Thoracic aorta (tissue), 2 donors: ENCODE measurements at regions not wholly inside any gene's neighbourhood (a gene's known extent, or its start where the extent isn't known, plus 50 kb on each side); places are given as distances from the start of the nearest gene placed in this dataset.

Experiments used
- ATAC-seq: fragments of 150-250 bp; one replicate; pipeline ENCODE4 v1.8.0; 2017; ENCODE audit warnings: low read depth; ENCODE audit not compliant: insufficient number of reproducible peaks, low FRiP score
- DNase-seq: peaks from one replicate; pipeline ENCODE4 v3.0.0-alpha.2; 2020; ENCODE audit warnings: low spot score
- H3K27ac ChIP-seq, 2 donors: fragments of 200-600 bp; sonication (generic); 1 replicate in 1 of 2; 2 replicates in 1 of 2; pipeline ENCODE4 v1.5.1; 2016; ENCODE audit warnings: mild to moderate bottlenecking in 2 of 2, moderate library complexity in 2 of 2
- H3K27me3 ChIP-seq: fragments of 200-600 bp; sonication (generic); replicated peaks from 2 replicates; pipeline ENCODE4 v1.6.0; 2016; ENCODE audit warnings: mild to moderate bottlenecking; ENCODE audit not compliant: insufficient read depth
- H3K36me3 ChIP-seq: fragments of 200-600 bp; sonication (generic); one replicate; pipeline ENCODE4 v1.5.1; 2016
- H3K4me1 ChIP-seq, 2 donors: fragments of 200-600 bp; sonication (generic); 1 replicate in 1 of 2; 2 replicates in 1 of 2; pipeline versions ENCODE4 v1.5.1 to v1.6.0; 2016; ENCODE audit warnings: low read depth in 2 of 2, mild to moderate bottlenecking in 1 of 2; ENCODE audit not compliant: control insufficient read depth in 1 of 2
- H3K4me3 ChIP-seq: fragments of 200-600 bp; sonication (generic); 2 replicates; pipeline ENCODE4 v1.5.1; 2016; ENCODE audit warnings: mild to moderate bottlenecking
- H3K9me3 ChIP-seq: fragments of 200-600 bp; sonication (generic); 2 replicates; pipeline ENCODE4 v1.5.1; 2016
- TF ChIP-seq, protein P1 (sequence below): fragments of 200-600 bp; sonication (generic); IDR thresholded peaks from one replicate; pipeline ENCODE4 v1.5.1; 2019; ENCODE audit warnings: antibody characterized with exemption

DNA sequence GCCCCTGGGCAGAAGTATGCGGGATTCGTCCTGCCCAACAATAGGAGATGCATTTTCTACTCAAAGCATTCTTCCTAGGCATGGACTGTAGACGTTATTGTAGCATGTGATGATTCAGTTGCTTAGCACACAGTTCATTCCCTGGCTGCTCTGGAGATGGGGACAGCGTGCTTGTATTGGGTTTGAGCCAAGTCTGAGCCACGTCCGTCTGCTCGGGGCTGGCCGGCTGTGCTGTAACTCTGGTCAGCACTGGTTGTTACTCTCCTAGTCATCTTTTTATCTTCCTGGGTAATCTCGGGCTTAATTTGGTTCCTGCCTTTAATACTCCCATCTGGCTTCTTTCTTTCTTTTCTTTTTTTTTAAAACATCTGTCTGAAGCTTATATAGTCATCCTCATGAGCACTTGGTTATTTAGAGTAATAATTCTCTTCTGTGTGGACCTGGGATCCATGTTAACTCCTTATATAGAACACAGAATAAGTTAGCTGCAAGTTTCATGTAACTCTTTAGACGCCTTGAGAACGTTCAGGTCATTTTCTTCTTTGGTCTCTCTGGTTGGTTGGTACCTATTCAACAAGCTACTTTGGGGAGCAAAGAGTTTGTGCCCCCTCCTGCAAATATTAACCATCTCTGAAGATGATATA is 118.8 kb upstream of the RPS23 start:
- Histone ChIP-seq H3K27ac (peak overlapping the region; percentile 57 to 85), H3K27me3 (no peaks in the 10 kb centered on the region), H3K36me3 (no peaks in the 10 kb centered on the region), H3K9me3 (no peaks in the 10 kb centered on the region), H3K4me1 (peaks cover 3 to 28% of the 10 kb centered on the region in 2 donors), H3K4me3 (peak overlapping the region; percentile 40)
- peak; percentile 98 for ATAC-seq
- DNase-seq, result peak; percentile 60
- TF ChIP-seq, protein P1, sequence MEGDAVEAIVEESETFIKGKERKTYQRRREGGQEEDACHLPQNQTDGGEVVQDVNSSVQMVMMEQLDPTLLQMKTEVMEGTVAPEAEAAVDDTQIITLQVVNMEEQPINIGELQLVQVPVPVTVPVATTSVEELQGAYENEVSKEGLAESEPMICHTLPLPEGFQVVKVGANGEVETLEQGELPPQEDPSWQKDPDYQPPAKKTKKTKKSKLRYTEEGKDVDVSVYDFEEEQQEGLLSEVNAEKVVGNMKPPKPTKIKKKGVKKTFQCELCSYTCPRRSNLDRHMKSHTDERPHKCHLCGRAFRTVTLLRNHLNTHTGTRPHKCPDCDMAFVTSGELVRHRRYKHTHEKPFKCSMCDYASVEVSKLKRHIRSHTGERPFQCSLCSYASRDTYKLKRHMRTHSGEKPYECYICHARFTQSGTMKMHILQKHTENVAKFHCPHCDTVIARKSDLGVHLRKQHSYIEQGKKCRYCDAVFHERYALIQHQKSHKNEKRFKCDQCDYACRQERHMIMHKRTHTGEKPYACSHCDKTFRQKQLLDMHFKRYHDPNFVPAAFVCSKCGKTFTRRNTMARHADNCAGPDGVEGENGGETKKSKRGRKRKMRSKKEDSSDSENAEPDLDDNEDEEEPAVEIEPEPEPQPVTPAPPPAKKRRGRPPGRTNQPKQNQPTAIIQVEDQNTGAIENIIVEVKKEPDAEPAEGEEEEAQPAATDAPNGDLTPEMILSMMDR, result no peak

DNA sequence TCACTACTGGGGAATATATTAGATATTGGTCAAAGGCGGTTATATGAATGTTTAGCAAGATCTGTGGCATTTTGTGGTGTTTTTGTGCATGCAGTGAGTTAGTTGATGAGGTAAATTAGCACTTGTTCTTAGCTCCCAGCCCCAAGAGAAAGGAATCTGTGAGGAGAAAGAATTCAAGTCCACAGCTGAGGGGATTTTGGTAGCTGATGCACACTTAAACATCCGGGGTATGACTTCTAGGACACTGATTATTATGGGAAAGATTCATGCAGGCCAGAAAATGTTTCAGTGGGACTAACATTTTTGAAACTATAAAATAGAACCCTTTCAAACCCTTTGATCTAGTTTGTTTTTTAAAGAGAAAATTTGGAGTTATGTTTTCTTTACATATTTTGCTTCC is 118.2 kb upstream of the RPS23 start:
- DNase-seq (no peak), ATAC-seq (no peak)
- H3K9me3 ChIP-seq, result no peaks in the 10 kb centered on the region
- TF ChIP-seq, protein P1, result no peak
- peaks cover 3 to 28% of the 10 kb centered on the region in 2 donors for H3K4me1 ChIP-seq
- H3K27me3 ChIP-seq, result no peaks in the 10 kb centered on the region
- H3K36me3 ChIP-seq, result no peaks in the 10 kb centered on the region
- H3K4me3 ChIP-seq, result no peak overlapping the region
- peak overlapping the region; percentile 57 to 85 for H3K27ac ChIP-seq

DNA sequence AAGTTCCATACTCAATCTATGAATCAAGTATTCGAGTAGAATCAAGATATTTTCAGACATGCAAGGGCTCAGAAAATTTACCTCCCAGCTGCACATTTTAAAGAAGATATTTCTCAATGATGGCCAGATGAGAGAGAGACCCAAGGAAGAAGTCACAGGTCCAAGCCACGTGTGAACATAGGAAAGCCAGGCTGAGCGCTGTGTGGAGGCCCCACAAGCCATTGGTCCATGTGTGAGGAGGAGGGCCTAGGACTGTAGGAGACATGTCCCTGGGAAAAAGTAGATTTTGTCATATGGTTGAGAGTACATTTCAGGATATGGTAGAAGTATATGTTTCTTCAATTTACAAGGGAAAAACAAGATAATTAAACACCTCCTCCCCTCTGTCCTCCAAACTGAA is 115.8 kb upstream of the RPS23 start:
- no peak overlapping the region for H3K4me3 ChIP-seq
- no peaks in the 10 kb centered on the region for H3K36me3 ChIP-seq
- TF ChIP-seq, protein P1, result no peak
- no peaks in the 10 kb centered on the region for H3K27me3 ChIP-seq
- peaks cover 3 to 35% of the 10 kb centered on the region in 2 donors for H3K4me1 ChIP-seq
- H3K27ac ChIP-seq, result no peak overlapping the region
- H3K9me3 ChIP-seq, result no peaks in the 10 kb centered on the region
- DNase-seq (no peak), ATAC-seq (no peak)

DNA sequence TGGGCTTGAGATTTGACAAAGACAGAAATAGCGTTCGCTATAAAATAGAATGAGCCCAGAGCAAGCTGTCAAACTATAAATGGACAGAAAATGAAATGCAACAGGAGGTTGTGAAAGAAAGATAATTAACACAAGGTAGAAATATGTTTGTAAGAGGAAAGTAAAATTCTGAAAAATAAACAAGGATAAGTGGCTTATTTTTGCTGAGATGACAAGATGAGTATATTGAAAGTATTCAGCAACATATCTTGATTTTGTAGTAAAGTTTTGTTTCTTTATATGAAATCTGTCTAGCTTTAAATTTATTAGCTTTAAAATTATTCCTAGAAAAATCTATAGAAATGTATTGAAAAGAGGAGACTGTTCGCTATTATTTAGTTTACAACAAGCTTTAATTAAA is 111.9 kb upstream of the RPS23 start:
- Histone ChIP-seq H3K4me3 (no peak overlapping the region), H3K9me3 (no peaks in the 10 kb centered on the region), H3K27me3 (no peaks in the 10 kb centered on the region), H3K4me1 (peaks cover 0 to 23% of the 10 kb centered on the region in 2 donors), H3K27ac (no peak overlapping the region), H3K36me3 (no peaks in the 10 kb centered on the region)
- DNase-seq (no peak), ATAC-seq (no peak)
- TF ChIP-seq, protein P1, result no peak

DNA sequence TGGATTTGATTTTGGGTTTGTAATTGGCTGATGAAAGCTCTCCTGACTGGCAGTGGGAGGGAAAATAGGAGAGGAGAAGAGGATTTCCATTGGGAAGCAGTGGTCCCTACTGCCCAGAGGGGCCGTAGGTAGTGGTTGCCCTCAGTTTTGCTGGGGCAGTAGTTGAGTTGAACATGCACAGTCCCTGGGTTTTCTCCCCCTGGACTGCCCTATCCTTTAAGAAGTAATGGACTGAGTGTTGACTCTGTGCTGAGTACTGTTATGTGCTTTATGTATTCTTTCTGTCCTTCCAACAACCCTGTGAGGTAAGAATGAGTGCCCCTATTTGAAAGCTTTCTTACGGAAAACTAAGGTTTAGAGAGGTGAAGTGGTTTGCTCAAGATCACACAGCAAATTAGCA is 111.2 kb upstream of the RPS23 start:
- Histone ChIP-seq H3K27ac (peak overlapping the region; percentile 70), H3K9me3 (no peaks in the 10 kb centered on the region), H3K36me3 (no peaks in the 10 kb centered on the region), H3K4me1 (peaks cover 0 to 23% of the 10 kb centered on the region in 2 donors), H3K27me3 (no peaks in the 10 kb centered on the region), H3K4me3 (peak overlapping the region; percentile 7)
- ATAC-seq, result peak; percentile 23
- TF ChIP-seq, protein P1, result no peak
- no peak for DNase-seq
